ENCODE measurements at regions not wholly inside any gene's neighbourhood (a gene's known extent, or its start where the extent isn't known, plus 50 kb on each side); places are given as distances from the start of the nearest gene placed in this dataset.

- Mint-ChIP-seq H3K9me3 (peaks cover 10% of the 10 kb centered on the region), H3K27me3 (ENCODE audit: low read depth) (no peaks in the 10 kb centered on the region), H3K4me3 (no peak overlapping the region), H3K4me1 (no peaks in the 10 kb centered on the region), H3K36me3 (peaks cover 9% of the 10 kb centered on the region), H3K27ac (no peak overlapping the region)
- POLR2A ChIA-PET, result no interaction called here
- DNase-seq (ENCODE audit: low spot score), result no peak
- no peak for TF ChIP-seq CBFB (CRISPR knock-in tag; IDR thresholded peaks at IDR 0.05; ENCODE audit: low read depth)
- TF ChIP-seq JAZF1 (CRISPR knock-in tag; IDR thresholded peaks at IDR 0.05), result no peak
- TF ChIP-seq E2F5 (CRISPR knock-in tag; IDR thresholded peaks at IDR 0.05), result no peak
- no peak for TF ChIP-seq ZNF532 (CRISPR knock-in tag; IDR thresholded peaks at IDR 0.05; ENCODE audit: borderline replicate concordance)
- no peak for TF ChIP-seq IRF1 (CRISPR knock-in tag; IDR thresholded peaks at IDR 0.05)
- TF ChIP-seq MXD4 (CRISPR knock-in tag; IDR thresholded peaks at IDR 0.05; ENCODE audit: borderline replicate concordance), result no peak
- TF ChIP-seq ATF1 (CRISPR knock-in tag; IDR thresholded peaks at IDR 0.05), result no peak
- TF ChIP-seq ZNF512 (CRISPR knock-in tag; IDR thresholded peaks at IDR 0.05; ENCODE audit: borderline replicate concordance), result no peak
- no peak for TF ChIP-seq AR (CRISPR knock-in tag; IDR thresholded peaks at IDR 0.05)
- TF ChIP-seq AFF4 (CRISPR knock-in tag; IDR thresholded peaks at IDR 0.05; ENCODE audit: borderline replicate concordance), result no peak
- no peak for TF ChIP-seq CREB1 (CRISPR knock-in tag; IDR thresholded peaks at IDR 0.05)
- TF ChIP-seq ZMAT4 (CRISPR knock-in tag; IDR thresholded peaks at IDR 0.05), result no peak
- no peak for TF ChIP-seq TCF7 (CRISPR knock-in tag; IDR thresholded peaks at IDR 0.05; ENCODE audit: low read depth)
- TF ChIP-seq OVOL2 (CRISPR knock-in tag; IDR thresholded peaks at IDR 0.05; ENCODE audit: borderline replicate concordance), result no peak
- no peak for TF ChIP-seq ZNF219 (CRISPR knock-in tag; IDR thresholded peaks at IDR 0.05; ENCODE audit: borderline replicate concordance)
- TF ChIP-seq TEAD4 (CRISPR knock-in tag; IDR thresholded peaks at IDR 0.05), result no peak
- no peak for ATAC-seq
- CTCF ChIA-PET, result no interaction called here
These were observed 923.2 kb downstream of the RPA4 start for GRCh38 chrX:97806946-97807345.
